ENCODE measurements at regions not wholly inside any gene's neighbourhood (a gene's known extent, or its start where the extent isn't known, plus 50 kb on each side); places are given as distances from the start of the nearest gene placed in this dataset.

GRCh38 chr2:176482107-176482506, 212.9 kb downstream of the MTX2 start:
- Mint-ChIP-seq H3K9me3 (no peaks in the 10 kb centered on the region), H3K36me3 (no peaks in the 10 kb centered on the region), H3K4me3 (no peak overlapping the region), H3K27me3 (peaks cover 35% of the 10 kb centered on the region), H3K4me1 (ENCODE audit: unreplicated experiment) (no peaks in the 10 kb centered on the region), H3K27ac (no peak overlapping the region)
- DNase-seq (ENCODE audit: extremely low spot score, unreplicated experiment): no peak
- no peak for TF ChIP-seq CTCF (conservative IDR thresholded peaks at IDR 0.05)

- H3K4me1 Mint-ChIP-seq (ENCODE audit: unreplicated experiment): peaks cover under 1% of the 10 kb centered on the region
- no peak for DNase-seq (ENCODE audit: extremely low spot score, unreplicated experiment)
- H3K27me3 Mint-ChIP-seq: peaks cover 44% of the 10 kb centered on the region
- H3K27ac Mint-ChIP-seq: no peak overlapping the region
- no peaks in the 10 kb centered on the region for H3K9me3 Mint-ChIP-seq
- H3K36me3 Mint-ChIP-seq: no peaks in the 10 kb centered on the region
- H3K4me3 Mint-ChIP-seq: no peak overlapping the region
- no peak for TF ChIP-seq CTCF (conservative IDR thresholded peaks at IDR 0.05)
Observed at GRCh38 chr2:176483476-176483875, 214.2 kb downstream of the MTX2 start.

GRCh38 chr2:176483901-176484568, 214.8 kb downstream of the MTX2 start:
- Mint-ChIP-seq H3K4me1 (ENCODE audit: unreplicated experiment) (peaks cover 4% of the 10 kb centered on the region), H3K36me3 (no peaks in the 10 kb centered on the region), H3K27ac (no peak overlapping the region), H3K9me3 (no peaks in the 10 kb centered on the region), H3K27me3 (peaks cover 48% of the 10 kb centered on the region), H3K4me3 (no peak overlapping the region)
- no peak for TF ChIP-seq CTCF (conservative IDR thresholded peaks at IDR 0.05)
- no peak for DNase-seq (ENCODE audit: extremely low spot score, unreplicated experiment)

GRCh38 chr2:176484838-176485237, 215.6 kb downstream of the MTX2 start:
- peaks cover 55% of the 10 kb centered on the region for H3K27me3 Mint-ChIP-seq
- no peak overlapping the region for H3K4me3 Mint-ChIP-seq
- TF ChIP-seq CTCF (conservative IDR thresholded peaks at IDR 0.05): no peak
- H3K27ac Mint-ChIP-seq: no peak overlapping the region
- no peaks in the 10 kb centered on the region for H3K9me3 Mint-ChIP-seq
- H3K4me1 Mint-ChIP-seq (ENCODE audit: unreplicated experiment): peaks cover 4% of the 10 kb centered on the region
- H3K36me3 Mint-ChIP-seq: no peaks in the 10 kb centered on the region
- DNase-seq (ENCODE audit: extremely low spot score, unreplicated experiment): no peak

GRCh38 chr2:176488431-176488830, 219.2 kb downstream of the MTX2 start:
- H3K4me3 Mint-ChIP-seq: no peak overlapping the region
- no peak for DNase-seq (ENCODE audit: extremely low spot score, unreplicated experiment)
- H3K36me3 Mint-ChIP-seq: no peaks in the 10 kb centered on the region
- peaks cover 55% of the 10 kb centered on the region for H3K27me3 Mint-ChIP-seq
- TF ChIP-seq CTCF (conservative IDR thresholded peaks at IDR 0.05): no peak
- no peak overlapping the region for H3K27ac Mint-ChIP-seq
- H3K9me3 Mint-ChIP-seq: no peaks in the 10 kb centered on the region
- peaks cover 16% of the 10 kb centered on the region for H3K4me1 Mint-ChIP-seq (ENCODE audit: unreplicated experiment)

Measured in type B pancreatic cell (in vitro differentiated cells).